HG03565 (cell line): ENCODE measurements at regions not wholly inside any gene's neighbourhood (a gene's known extent, or its start where the extent isn't known, plus 50 kb on each side); places are given as distances from the start of the nearest gene placed in this dataset.

Experiments
- ATAC-seq: cut with Tn5 transposase; IDR thresholded peaks from one replicate; pipeline ENCODE4 v1.9.1; 2021; ENCODE audit warnings: mild to moderate bottlenecking, moderate library complexity; ENCODE audit not compliant: unreplicated experiment

- no peak for ATAC-seq
Observed at GRCh38 chr7:45343746-45344145, 186.2 kb downstream of the RAMP3 start.

- ATAC-seq: no peak
Observed at GRCh38 chr7:45347804-45348203, 190.2 kb downstream of the RAMP3 start.

GRCh38 chr7:45349090-45349489 lies 191.5 kb downstream of the RAMP3 start:
- no peak for ATAC-seq

GRCh38 chr7:45350896-45351295 lies 193.3 kb downstream of the RAMP3 start:
- ATAC-seq: no peak

GRCh38 chr7:45358287-45358686 lies 200.7 kb downstream of the RAMP3 start:
- no peak for ATAC-seq

- no peak for ATAC-seq
Observed at GRCh38 chr7:45359250-45359649, 201.7 kb downstream of the RAMP3 start.

GRCh38 chr7:45359776-45360175 lies 202.2 kb downstream of the RAMP3 start:
- ATAC-seq: no peak

GRCh38 chr7:45363669-45364068 lies 206.1 kb downstream of the RAMP3 start:
- ATAC-seq: no peak

GRCh38 chr7:45365341-45365740 lies 207.8 kb downstream of the RAMP3 start:
- no peak for ATAC-seq

GRCh38 chr7:45366475-45366874 lies 207.7 kb upstream of the ADCY1 start:
- no peak for ATAC-seq

- ATAC-seq: no peak
Observed at GRCh38 chr7:45367026-45367425, 207.1 kb upstream of the ADCY1 start.

- no peak for ATAC-seq
Observed at GRCh38 chr7:45368129-45368807, 205.9 kb upstream of the ADCY1 start.

- no peak for ATAC-seq
Observed at GRCh38 chr7:45384499-45384898, 189.7 kb upstream of the ADCY1 start.

- no peak for ATAC-seq
Observed at GRCh38 chr7:45387837-45388236, 186.3 kb upstream of the ADCY1 start.

- no peak for ATAC-seq
Observed at GRCh38 chr7:45389073-45389872, 184.9 kb upstream of the ADCY1 start.

GRCh38 chr7:45390180-45390579 lies 184.0 kb upstream of the ADCY1 start:
- no peak for ATAC-seq

- ATAC-seq: no peak
Observed at GRCh38 chr7:45390731-45391130, 183.4 kb upstream of the ADCY1 start.

GRCh38 chr7:45391618-45392451 lies 182.3 kb upstream of the ADCY1 start:
- ATAC-seq: no peak

GRCh38 chr7:45394117-45394708 lies 180.0 kb upstream of the ADCY1 start:
- no peak for ATAC-seq

GRCh38 chr7:45399069-45399468 lies 175.1 kb upstream of the ADCY1 start:
- no peak for ATAC-seq

GRCh38 chr7:45400680-45401079 lies 173.5 kb upstream of the ADCY1 start:
- no peak for ATAC-seq
